ENCODE measurements at regions not wholly inside any gene's neighbourhood (a gene's known extent, or its start where the extent isn't known, plus 50 kb on each side); places are given as distances from the start of the nearest gene placed in this dataset.
A peak's percentile ranks its signal among the peaks of the same experiment; 100 is the strongest.
"Not testable (repeated sequence)": the region's sequence is repeated elsewhere in the genome, so short reads cannot be mapped to it uniquely, and the experiment has no call there.

- FAIRE-seq, result not testable (repeated sequence)
Observed at GRCh38 chr5:71343994-71344393, 111.5 kb upstream of the BDP1 start.

- not testable (repeated sequence) for FAIRE-seq
Observed at GRCh38 chr5:71372601-71373000, 82.8 kb upstream of the BDP1 start.

DNA sequence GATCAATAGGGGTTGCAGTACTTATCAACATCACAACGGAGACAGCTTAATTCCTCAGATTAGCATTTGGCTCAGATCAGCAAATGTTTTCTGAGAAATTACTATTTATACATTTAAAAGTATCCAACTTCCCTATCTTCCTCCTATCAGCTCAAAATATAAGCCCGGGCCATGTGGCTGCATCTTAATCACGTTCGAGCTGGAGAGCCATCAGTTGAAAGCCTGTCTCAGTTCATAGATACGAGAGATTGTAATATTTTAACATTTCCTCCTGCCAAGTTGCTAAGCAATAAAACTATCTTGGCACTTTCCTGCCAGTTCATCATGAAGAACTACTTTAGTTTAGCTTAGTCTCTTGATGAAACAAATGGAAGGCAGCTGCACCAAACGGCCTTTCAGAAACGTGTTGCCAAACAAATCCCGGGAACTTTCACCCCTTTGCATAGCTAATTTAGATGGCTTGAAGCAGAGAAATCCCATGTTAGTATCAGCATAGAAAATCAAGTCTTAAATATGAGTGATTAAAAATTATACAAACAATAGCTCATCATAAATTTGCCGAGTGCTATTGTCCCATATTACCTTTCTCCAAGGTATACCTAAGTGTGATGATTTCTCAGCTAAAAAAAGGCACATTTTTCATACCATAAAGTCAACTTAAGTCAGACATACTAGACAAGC lies 82.3 kb upstream of the BDP1 start:
- FAIRE-seq, result peak; percentile 28

GRCh38 chr5:71384204-71384603 lies 71.2 kb upstream of the BDP1 start:
- FAIRE-seq, result not testable (repeated sequence)

DNA sequence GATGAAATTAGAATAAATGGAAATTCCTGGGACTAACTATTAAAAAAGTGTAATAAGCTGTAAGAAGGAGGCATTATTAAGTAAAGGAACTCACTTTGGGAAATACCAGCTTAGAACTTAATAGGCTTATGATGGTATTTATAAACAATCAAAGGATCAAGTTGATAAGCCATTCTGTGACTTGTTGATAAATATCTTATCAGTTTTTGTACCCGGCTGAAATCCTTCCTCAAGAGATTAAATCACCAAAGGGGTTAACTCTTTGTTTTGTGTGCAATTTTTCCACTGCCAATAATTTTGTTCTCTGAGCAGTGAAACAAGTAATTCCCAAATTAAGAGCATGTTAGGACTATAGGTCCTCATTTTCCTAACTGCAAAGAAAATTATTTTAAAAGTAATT lies 70.7 kb upstream of the BDP1 start:
- no peak for FAIRE-seq

GRCh38 chr5:71385208-71385607 lies 70.2 kb upstream of the BDP1 start:
- FAIRE-seq, result not testable (repeated sequence)

DNA sequence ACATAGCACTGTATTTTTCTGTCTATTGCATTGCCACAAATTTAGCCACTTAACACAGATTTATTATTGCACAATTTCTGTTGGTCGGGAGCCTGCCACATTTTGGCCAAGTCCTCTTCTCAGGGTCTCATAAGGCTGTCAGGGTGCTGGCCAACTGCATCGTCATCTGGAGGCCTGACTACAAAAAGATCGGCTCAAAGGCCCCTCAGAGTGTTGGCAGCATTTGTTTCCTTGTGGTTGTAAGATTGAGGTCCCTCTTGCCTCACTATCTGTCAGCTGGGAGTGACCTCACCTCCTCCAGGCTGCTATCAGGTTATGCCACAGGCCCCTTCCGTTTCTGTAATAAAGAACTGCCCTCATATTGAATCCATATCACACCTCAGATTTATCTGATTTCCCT lies 67.3 kb upstream of the BDP1 start:
- FAIRE-seq, result not testable (repeated sequence)

GRCh38 chr5:71398400-71398799 lies 57.1 kb upstream of the BDP1 start:
- not testable (repeated sequence) for FAIRE-seq

DNA sequence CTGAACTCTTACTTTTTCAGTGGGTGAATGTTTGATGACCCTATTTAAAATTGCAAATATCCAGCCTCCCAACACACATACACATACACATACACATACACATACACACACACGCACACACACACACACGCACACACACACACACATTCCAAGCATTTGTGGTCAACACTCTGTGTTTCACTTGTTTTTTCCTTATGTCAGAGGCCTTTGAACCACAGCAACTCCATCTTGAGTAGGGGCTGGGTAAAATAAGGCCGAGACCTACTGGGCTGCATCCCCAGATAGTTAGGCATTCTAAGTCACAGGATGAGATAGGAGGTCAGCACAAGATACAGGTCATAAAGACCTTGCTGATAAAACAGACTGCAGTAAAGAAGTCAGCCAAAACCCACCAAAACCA lies 56.6 kb upstream of the BDP1 start:
- FAIRE-seq, result not testable (repeated sequence)

DNA sequence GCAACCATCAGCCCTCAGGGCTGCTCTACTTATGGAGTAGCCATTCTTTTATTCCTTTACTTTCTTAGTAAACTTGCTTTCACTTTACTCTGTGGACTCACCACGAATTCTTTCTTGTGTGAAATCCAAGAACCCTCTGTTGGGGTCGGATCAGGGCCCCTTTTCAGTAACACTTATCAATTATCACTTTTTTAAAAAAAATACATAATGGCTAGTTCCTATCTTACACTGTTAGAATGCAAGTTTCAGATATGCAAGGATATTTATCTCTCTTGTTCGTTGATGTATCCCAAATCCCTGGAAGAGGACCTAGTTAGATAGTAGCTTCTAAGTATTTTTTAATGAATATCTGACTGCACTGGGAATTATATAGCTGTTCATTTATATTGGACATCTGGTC lies 56.0 kb upstream of the BDP1 start:
- FAIRE-seq, result not testable (repeated sequence)

GRCh38 chr5:71400626-71401025 lies 54.8 kb upstream of the BDP1 start:
- FAIRE-seq, result not testable (repeated sequence)

GRCh38 chr5:71401150-71401549 lies 54.3 kb upstream of the BDP1 start:
- not testable (repeated sequence) for FAIRE-seq

GRCh38 chr5:71401564-71401963 lies 53.9 kb upstream of the BDP1 start:
- FAIRE-seq, result not testable (repeated sequence)

GRCh38 chr5:71404441-71404840 lies 51.0 kb upstream of the BDP1 start:
- not testable (repeated sequence) for FAIRE-seq

DNA sequence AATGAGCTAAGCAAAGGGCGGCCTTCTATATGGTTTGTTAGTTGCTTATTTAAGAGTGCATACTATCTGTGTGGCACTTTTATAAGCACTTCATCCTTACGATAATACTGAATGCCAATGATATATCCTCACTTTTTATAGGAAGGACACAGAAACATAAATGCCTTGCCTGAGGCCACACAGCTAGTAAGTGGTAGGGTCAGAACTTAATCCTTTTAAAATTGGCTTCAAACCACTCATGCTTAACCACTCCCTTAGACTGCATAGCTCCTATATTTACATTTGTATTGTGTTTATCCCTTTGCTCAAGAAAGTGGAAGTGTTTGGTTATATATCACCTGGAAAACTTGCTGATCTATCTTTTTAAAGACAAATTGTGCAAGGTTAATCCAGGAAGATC lies 50.5 kb upstream of the BDP1 start:
- not testable (repeated sequence) for FAIRE-seq
